H9 (cell line): ENCODE measurements at regions not wholly inside any gene's neighbourhood (a gene's known extent, or its start where the extent isn't known, plus 50 kb on each side); places are given as distances from the start of the nearest gene placed in this dataset.
A peak's percentile ranks its signal among the peaks of the same experiment; 100 is the strongest.

Source experiments
- DNase-seq: peaks from one replicate; pipeline ENCODE4 v3.0.0-alpha.2; 2017
- H2AFZ ChIP-seq: one replicate; pipeline ENCODE4 v1.6.1; 2013; ENCODE audit warnings: mild to moderate bottlenecking, low read length, control low read depth, moderate library complexity
- H2AK5ac ChIP-seq: 2 replicates; pipeline ENCODE4 v1.6.1; 2013; ENCODE audit warnings: low read length, control low read depth, mixed read lengths; ENCODE audit not compliant: insufficient read length
- H2BK120ac ChIP-seq: one replicate; pipeline ENCODE4 v1.6.1; 2013; ENCODE audit warnings: low read depth, mild to moderate bottlenecking, low read length, control low read depth, inconsistent platforms; ENCODE audit not compliant: poor library complexity, severe bottlenecking
- H2BK12ac ChIP-seq: 2 replicates; pipeline ENCODE4 v1.6.1; 2013; ENCODE audit warnings: low read length, control low read depth, mixed read lengths, low read depth; ENCODE audit not compliant: insufficient read length
- H2BK15ac ChIP-seq: 2 replicates; pipeline ENCODE4 v1.6.1; 2013; ENCODE audit warnings: low read depth, low read length, control low read depth
- H2BK20ac ChIP-seq: one replicate; pipeline ENCODE4 v1.6.1; 2013; ENCODE audit warnings: low read depth, mild to moderate bottlenecking, low read length, control low read depth, inconsistent platforms; ENCODE audit not compliant: poor library complexity, severe bottlenecking
- H2BK5ac ChIP-seq: 2 replicates; pipeline ENCODE4 v1.6.1; 2013; ENCODE audit warnings: low read length, control low read depth, mixed read lengths; ENCODE audit not compliant: insufficient read length
- H3K14ac ChIP-seq: 2 replicates; pipeline ENCODE4 v1.6.1; 2013; ENCODE audit warnings: low read length, control low read depth; ENCODE audit not compliant: insufficient read depth
- H3K18ac ChIP-seq: 2 replicates; pipeline ENCODE4 v1.6.1; 2013; ENCODE audit warnings: low read depth, mild to moderate bottlenecking, mixed read lengths, low read length, control low read depth; ENCODE audit not compliant: insufficient read length
- H3K23ac ChIP-seq: 2 replicates; pipeline ENCODE4 v1.6.1; 2013; ENCODE audit warnings: low read length, control low read depth, mixed read lengths, low read depth; ENCODE audit not compliant: insufficient read length
- H3K23me2 ChIP-seq: 2 replicates; pipeline ENCODE4 v1.6.1; 2013; ENCODE audit warnings: low read depth, mild to moderate bottlenecking, mixed read lengths, low read length, control low read depth; ENCODE audit not compliant: insufficient read length, poor library complexity, severe bottlenecking
- H3K27ac ChIP-seq: 2 replicates; pipeline ENCODE4 v1.5.1; 2013; ENCODE audit warnings: low read length, control low read depth, mixed read lengths, low read depth; ENCODE audit not compliant: insufficient read length
- H3K27me3 ChIP-seq: 2 replicates; pipeline ENCODE4 v1.6.1; 2013; ENCODE audit warnings: low read length, control low read depth, inconsistent platforms; ENCODE audit not compliant: insufficient read depth
- H3K4ac ChIP-seq: 2 replicates; pipeline ENCODE4 v1.6.1; 2013; ENCODE audit warnings: low read depth, mild to moderate bottlenecking, control low read depth, inconsistent platforms, low read length, moderate library complexity
- H3K4me1 ChIP-seq: 2 replicates; pipeline ENCODE4 v1.6.1; 2013; ENCODE audit warnings: low read length, control low read depth, inconsistent platforms; ENCODE audit not compliant: insufficient read depth
- H3K4me2 ChIP-seq: 2 replicates; pipeline ENCODE4 v1.6.1; 2013; ENCODE audit warnings: low read length, control low read depth, mixed read lengths; ENCODE audit not compliant: insufficient read length, insufficient read depth
- H3K56ac ChIP-seq: 2 replicates; pipeline ENCODE4 v1.6.1; 2013; ENCODE audit warnings: low read depth, mild to moderate bottlenecking, mixed read lengths, low read length, control low read depth; ENCODE audit not compliant: insufficient read length
- H3K79me1 ChIP-seq: 2 replicates; pipeline ENCODE4 v1.6.1; 2013; ENCODE audit warnings: low read depth, mild to moderate bottlenecking, moderate library complexity, low read length, control low read depth, inconsistent platforms; ENCODE audit not compliant: insufficient read depth, poor library complexity, severe bottlenecking
- H3K79me2 ChIP-seq: 2 replicates; pipeline ENCODE4 v1.6.1; 2013; ENCODE audit warnings: low read length, control low read depth, inconsistent platforms; ENCODE audit not compliant: insufficient read depth
- H3K9ac ChIP-seq: 2 replicates; pipeline ENCODE4 v1.6.1; 2013; ENCODE audit warnings: low read length, control low read depth, mixed read lengths; ENCODE audit not compliant: insufficient read length; ENCODE audit errors: extremely low read depth
- H3K9me3 ChIP-seq: one replicate; pipeline ENCODE4 v1.6.1; 2013; ENCODE audit warnings: low read depth, low read length, inconsistent platforms; ENCODE audit not compliant: control insufficient read depth
- H3T11ph ChIP-seq: one replicate; pipeline ENCODE4 v1.6.1; 2013; ENCODE audit warnings: mild to moderate bottlenecking, low read length, control low read depth, inconsistent platforms
- H4K20me1 ChIP-seq: one replicate; pipeline ENCODE4 v1.6.1; 2013; ENCODE audit not compliant: control insufficient read depth, insufficient read length, insufficient read depth
- H4K5ac ChIP-seq: 2 replicates; pipeline ENCODE4 v1.6.1; 2013; ENCODE audit warnings: low read depth, mild to moderate bottlenecking, mixed read lengths, low read length, control low read depth; ENCODE audit not compliant: insufficient read length
- H4K8ac ChIP-seq: replicated peaks from 2 replicates; pipeline ENCODE4 v1.6.1; 2013; ENCODE audit warnings: low read length, control low read depth, mixed read lengths, low read depth; ENCODE audit not compliant: insufficient read length
- H4K91ac ChIP-seq: 2 replicates; pipeline ENCODE4 v1.6.1; 2013; ENCODE audit warnings: low read depth, mild to moderate bottlenecking, moderate library complexity, mixed read lengths, low read length, control low read depth; ENCODE audit not compliant: insufficient read length
- H3K27ac Mint-ChIP-seq, 3 experiments: 2 replicates in 2 of 3; 3 replicates in 1 of 3; pipeline ENCODE4 v1.8.0; 2020 to 2021; ENCODE audit warnings: mixed read lengths in 3 of 3, mild to moderate bottlenecking in 1 of 3, moderate library complexity in 1 of 3
- H3K27me3 Mint-ChIP-seq: 2 replicates; pipeline ENCODE4 v1.8.0; 2021; ENCODE audit warnings: low read depth, mild to moderate bottlenecking, moderate library complexity, mixed read lengths
- H3K36me3 Mint-ChIP-seq, 3 experiments: 2 replicates in 2 of 3; 3 replicates in 1 of 3; pipeline ENCODE4 v1.8.0; 2020 to 2021; ENCODE audit warnings: low read depth in 3 of 3, mixed read lengths in 3 of 3; ENCODE audit not compliant: insufficient read depth in 1 of 3
- H3K4me1 Mint-ChIP-seq, 2 experiments: 2 replicates each; pipeline ENCODE4 v1.8.0; 2020; ENCODE audit warnings: mixed read lengths in 2 of 2
- H3K4me3 Mint-ChIP-seq, 2 experiments: 2 replicates in 1 of 2; 3 replicates in 1 of 2; pipeline ENCODE4 v1.8.0; 2020 to 2021; ENCODE audit warnings: mild to moderate bottlenecking in 2 of 2, mixed read lengths in 2 of 2, moderate library complexity in 1 of 2
- H3K9me3 Mint-ChIP-seq, 2 experiments: 2 replicates in 1 of 2; 3 replicates in 1 of 2; pipeline ENCODE4 v1.8.0; 2020; ENCODE audit warnings: mild to moderate bottlenecking in 2 of 2, mixed read lengths in 2 of 2, moderate library complexity in 1 of 2
- CTCF ChIP-seq: fragments of 200-600 bp; sonication (generic); conservative IDR thresholded peaks from 3 replicates; pipeline ENCODE4 v1.8.0; 2021; ENCODE audit warnings: antibody characterized with exemption, mild to moderate bottlenecking
- WGBS: extraction: QIAGEN DNeasy Blood & Tissue Kit; methylation state at CpG from one replicate; pipeline ENCODE4 v1.1.7; 2013; ENCODE audit warnings: missing lambda C conversion rate, low lambda C conversion rate, mixed read lengths; ENCODE audit not compliant: insufficient read length; ENCODE audit errors: extremely low coverage; 5-methylcytosine and 5-hydroxymethylcytosine counted together

- no peaks in the 10 kb centered on the region for H3K9me3 Mint-ChIP-seq
- peaks cover 9 to 13% of the 10 kb centered on the region in 2 experiments for H3K4me1 Mint-ChIP-seq
- Histone ChIP-seq H2AK5ac (no peak overlapping the region), H3K4ac (no peak overlapping the region), H3K9ac (no peak overlapping the region), H2BK120ac (no peak overlapping the region), H4K5ac (no peak overlapping the region), H3K18ac (no peak overlapping the region), H3K23ac (no peak overlapping the region), H2BK20ac (no peak overlapping the region), H3K79me1 (no peaks in the 10 kb centered on the region), H3K27ac (no peak overlapping the region), H3K27me3 (no peaks in the 10 kb centered on the region), H2AFZ (no peak overlapping the region), H3K4me2 (no peak overlapping the region), H3K4me1 (no peaks in the 10 kb centered on the region), H3T11ph (no peak overlapping the region), H3K14ac (no peak overlapping the region; the same call in 1 of the 2 replicates), H2BK12ac (no peak overlapping the region), H3K56ac (no peak overlapping the region), H3K9me3 (no peaks in the 10 kb centered on the region), H4K91ac (no peak overlapping the region), H3K23me2 (no peaks in the 10 kb centered on the region), H3K79me2 (no peaks in the 10 kb centered on the region), H4K20me1 (no peaks in the 10 kb centered on the region), H2BK15ac (no peak overlapping the region), H2BK5ac (no peak overlapping the region), H4K8ac (no peak overlapping the region)
- 0 out of 7 replicates have a peak overlapping the region, but pooled peaks of 1 of the 3 experiments have one; percentile 63 for H3K27ac Mint-ChIP-seq
- no peaks in the 10 kb centered on the region; the same call in 1 of the 2 replicates for H3K27me3 Mint-ChIP-seq
- no peak overlapping the region for H3K4me3 Mint-ChIP-seq
- WGBS, result no CpG with 5 or more reads among the region's 4 CpGs
- DNase-seq, result no peak
- TF ChIP-seq CTCF, result no peak
- no peaks in the 10 kb centered on the region for H3K36me3 Mint-ChIP-seq
Measured at GRCh38 chr2:75798569-75798968, 87.9 kb upstream of the GCFC2 start.
